NCI-H146 treated with DMSO at 0.1 percent for 48 hours (cell line): ENCODE measurements at regions not wholly inside any gene's neighbourhood (a gene's known extent, or its start where the extent isn't known, plus 50 kb on each side); places are given as distances from the start of the nearest gene placed in this dataset.
"Not testable (repeated sequence)": the region's sequence is repeated elsewhere in the genome, so short reads cannot be mapped to it uniquely, and the experiment has no call there.

Experiments used
- DNase-seq: peaks from one replicate; lab custom pipeline; 2025; ENCODE audit not compliant: unreplicated experiment; lab: John Stamatoyannopoulos, UW

GRCh38 chr1:761791-762190, 75.3 kb upstream of the OR4F16 start:
- DNase-seq, result not testable (repeated sequence)

GRCh38 chr1:771449-771848, 85.0 kb upstream of the OR4F16 start:
- not testable (repeated sequence) for DNase-seq

- not testable (repeated sequence) for DNase-seq
These were observed 91.2 kb upstream of the OR4F16 start for GRCh38 chr1:777480-778180.

- not testable (repeated sequence) for DNase-seq
These were observed 92.2 kb upstream of the OR4F16 start for GRCh38 chr1:778451-779278.

GRCh38 chr1:779621-780020, 93.2 kb upstream of the OR4F16 start:
- not testable (repeated sequence) for DNase-seq

GRCh38 chr1:788835-789234, 102.4 kb upstream of the OR4F16 start:
- no peak for DNase-seq

GRCh38 chr1:789606-790005, 103.2 kb upstream of the OR4F16 start:
- not testable (repeated sequence) for DNase-seq

- not testable (repeated sequence) for DNase-seq
These were observed 104.0 kb upstream of the OR4F16 start for GRCh38 chr1:790388-790930.

- DNase-seq, result not testable (repeated sequence)
These were observed 107.9 kb upstream of the OR4F16 start for GRCh38 chr1:794310-794709.

- DNase-seq, result not testable (repeated sequence)
These were observed 108.6 kb upstream of the OR4F16 start for GRCh38 chr1:794918-795584.

GRCh38 chr1:797649-798048, 111.2 kb upstream of the OR4F16 start:
- DNase-seq, result not testable (repeated sequence)

- DNase-seq, result not testable (repeated sequence)
These were observed 113.9 kb upstream of the OR4F16 start for GRCh38 chr1:800397-800796.

GRCh38 chr1:804378-805115, 118.1 kb upstream of the OR4F16 start:
- DNase-seq, result not testable (repeated sequence)

- DNase-seq, result not testable (repeated sequence)
These were observed 118.4 kb upstream of the SAMD11 start for GRCh38 chr1:805310-805709.

GRCh38 chr1:807066-807465, 116.7 kb upstream of the SAMD11 start:
- DNase-seq, result not testable (repeated sequence)

GRCh38 chr1:807699-808390, 115.9 kb upstream of the SAMD11 start:
- DNase-seq, result not testable (repeated sequence)

- not testable (repeated sequence) for DNase-seq
These were observed 112.8 kb upstream of the SAMD11 start for GRCh38 chr1:810949-811348.

- not testable (repeated sequence) for DNase-seq
These were observed 111.1 kb upstream of the SAMD11 start for GRCh38 chr1:812535-813127.

GRCh38 chr1:814543-814942, 109.2 kb upstream of the SAMD11 start:
- not testable (repeated sequence) for DNase-seq
